Fibroblast of mammary gland (primary cell): ENCODE measurements at regions not wholly inside any gene's neighbourhood (a gene's known extent, or its start where the extent isn't known, plus 50 kb on each side); places are given as distances from the start of the nearest gene placed in this dataset.

Experiments
- DNase-seq: peaks from one replicate; pipeline ENCODE4 v3.0.0-alpha.2; 2010; ENCODE audit warnings: low read depth
- H3K4me3 ChIP-seq: 2 replicates; pipeline ENCODE4 v1.5.1; 2011; ENCODE audit warnings: low read depth, mild to moderate bottlenecking, low read length, moderate library complexity; ENCODE audit not compliant: control insufficient read depth
- CTCF ChIP-seq: conservative IDR thresholded peaks from 2 replicates; pipeline ENCODE4 v1.5.1; 2011; ENCODE audit warnings: low read depth, low read length, inconsistent platforms; ENCODE audit not compliant: control insufficient read depth, insufficient read depth

- no peak for TF ChIP-seq CTCF
Measured at GRCh38 chr10:78778444-78779338, 290.1 kb upstream of the ZMIZ1 start.

GRCh38 chr10:78779339-78779955 is 289.3 kb upstream of the ZMIZ1 start:
- TF ChIP-seq CTCF, result no peak
- H3K4me3 ChIP-seq, result no peak overlapping the region
- DNase-seq, result no peak

More at GRCh38 chr10:78778444-78779338, 290.1 kb upstream of the ZMIZ1 start:
- H3K4me3 ChIP-seq, result no peak overlapping the region
- no peak for DNase-seq

- TF ChIP-seq CTCF, result no peak
- DNase-seq, result no peak
- no peak overlapping the region for H3K4me3 ChIP-seq
Measured at GRCh38 chr10:78780551-78780961, 288.2 kb upstream of the ZMIZ1 start.

GRCh38 chr10:78781251-78781913 is 287.4 kb upstream of the ZMIZ1 start:
- H3K4me3 ChIP-seq, result no peak overlapping the region
- DNase-seq, result no peak
- TF ChIP-seq CTCF, result no peak

GRCh38 chr10:78781991-78782390 is 286.8 kb upstream of the ZMIZ1 start:
- TF ChIP-seq CTCF, result no peak
- H3K4me3 ChIP-seq, result no peak overlapping the region
- DNase-seq, result no peak

- TF ChIP-seq CTCF, result no peak
- no peak for DNase-seq
- H3K4me3 ChIP-seq, result no peak overlapping the region
Measured at GRCh38 chr10:78782441-78782840, 286.3 kb upstream of the ZMIZ1 start.
